Heart right ventricle (tissue), 16 donors: ENCODE measurements at regions not wholly inside any gene's neighbourhood (a gene's known extent, or its start where the extent isn't known, plus 50 kb on each side); places are given as distances from the start of the nearest gene placed in this dataset.
A peak's percentile ranks its signal among the peaks of the same experiment; 100 is the strongest.

Source experiments
- ATAC-seq, 8 donors: fragments of 200-7000 bp; cut with Tn5 transposase; one replicate each; pipeline ENCODE4 v1.9.1; 2020; ENCODE audit warnings: mild to moderate bottlenecking in 8 of 8, moderate library complexity in 8 of 8, moderate number of reproducible peaks in 1 of 8
- DNase-seq, 2 donors: peaks; one replicate each; pipeline ENCODE4 v3.0.0-alpha.2; 2020
- H3K27ac ChIP-seq, 10 donors: fragments of 200-600 bp; sonication (generic) in 2 of 10; one replicate each; pipeline versions ENCODE4 v1.5.0 to v1.8.0; 2020 to 2022; ENCODE audit warnings: mild to moderate bottlenecking in 3 of 10
- H3K27me3 ChIP-seq, 7 donors: fragments of 200-600 bp; one replicate each; pipeline ENCODE4 v1.8.0; 2021 to 2022; ENCODE audit warnings: mild to moderate bottlenecking in 2 of 7
- H3K36me3 ChIP-seq, 9 donors: fragments of 200-600 bp; sonication (generic) in 1 of 9; one replicate each; pipeline versions ENCODE4 v1.5.0 to v1.8.0; 2020 to 2022; ENCODE audit warnings: mild to moderate bottlenecking in 2 of 9
- H3K4me1 ChIP-seq, 9 donors: fragments of 200-600 bp; sonication (generic) in 1 of 9; one replicate each; pipeline versions ENCODE4 v1.5.0 to v1.8.0; 2020 to 2022; ENCODE audit warnings: mild to moderate bottlenecking in 4 of 9
- H3K4me3 ChIP-seq, 10 donors: fragments of 200-600 bp; sonication (generic) in 2 of 10; one replicate each; pipeline versions ENCODE4 v1.5.0 to v1.8.0; 2020 to 2022; ENCODE audit warnings: mild to moderate bottlenecking in 7 of 10, moderate library complexity in 2 of 10
- H3K9me3 ChIP-seq, 11 donors: fragments of 200-600 bp in 10 of 11; sonication (generic) in 2 of 11; one replicate each; pipeline versions ENCODE4 v1.5.0 to v1.8.0; 2013 to 2022; ENCODE audit warnings: mild to moderate bottlenecking in 2 of 11, control low read depth in 1 of 11, moderate library complexity in 1 of 11
- WGBS, 2 donors: extraction: QIAGEN DNeasy Blood & Tissue Kit; methylation state at CpG; one replicate each; pipeline ENCODE4 v1.1.7; 2013; ENCODE audit warnings: inconsistent platforms in 1 of 2; 5-methylcytosine and 5-hydroxymethylcytosine counted together
- intact Hi-C, 10 donors: fragments of 100-400 bp; cut with DNase I; formaldehyde crosslinking; loops; one replicate each; pipeline versions ENCODE4 v1.11.1 to v1.14.2; 2022
- TF ChIP-seq, protein P1 (sequence below), 9 donors: fragments of 200-600 bp; sonication (generic) in 2 of 9; IDR thresholded peaks; one replicate each; pipeline versions ENCODE4 v1.5.0 to v1.8.0; 2021 to 2022; ENCODE audit warnings: antibody characterized with exemption in 9 of 9, mild to moderate bottlenecking in 5 of 9, moderate library complexity in 1 of 9
- donor health status: Arrhythmogenic right ventricular cardiomyopathy.
- donor health status: ischemic (EF 13 %, LVEDD 7.1; RV severe dilation, severe dysfunction).
- donor health status: healthy with polysubstance abuse.
- donor health status: DM: no; HTN: yes; CAD: no.
- donor health status: DM: no; HTN: no; CAD: no.
- donor health status: ischemic (EF 25% LVEDD 6.9; RV normal size, moderate dysfunction).
- donor health status: ischemic (EF 25% LVEDD 5.7; RV mildly dilated, moderate dysfunction).
- donor health status: healthy.
- donor health status: DM: yes; HTN: yes; CAD: no.
- donor health status: Ischemic cardiomyopathy.
- donor health status: ischemic (EF 35%, LVEDD 5.7; RV mildly dilated, moderate dysfunction).
- donor health status: nonischemic (EF 11% LVEDD 7.7; RV severe dilation, severe dysfunction).
- donor health status: DM: yes; HTN: yes; CAD: no.
- donor health status: PGD.
- donor health status: ischemic (EF 29% LVEDD 5.4; RV normal size, mild dysfunction).
- donor health status: nonischemic (EF 23%, LVEDD 6.1; RV moderate dilation, normal function).

GRCh38 chr4:129189630-129190029, 93.7 kb downstream of the C4orf33 start:
- intact Hi-C loops: no loop called here
- TF ChIP-seq, protein P1, sequence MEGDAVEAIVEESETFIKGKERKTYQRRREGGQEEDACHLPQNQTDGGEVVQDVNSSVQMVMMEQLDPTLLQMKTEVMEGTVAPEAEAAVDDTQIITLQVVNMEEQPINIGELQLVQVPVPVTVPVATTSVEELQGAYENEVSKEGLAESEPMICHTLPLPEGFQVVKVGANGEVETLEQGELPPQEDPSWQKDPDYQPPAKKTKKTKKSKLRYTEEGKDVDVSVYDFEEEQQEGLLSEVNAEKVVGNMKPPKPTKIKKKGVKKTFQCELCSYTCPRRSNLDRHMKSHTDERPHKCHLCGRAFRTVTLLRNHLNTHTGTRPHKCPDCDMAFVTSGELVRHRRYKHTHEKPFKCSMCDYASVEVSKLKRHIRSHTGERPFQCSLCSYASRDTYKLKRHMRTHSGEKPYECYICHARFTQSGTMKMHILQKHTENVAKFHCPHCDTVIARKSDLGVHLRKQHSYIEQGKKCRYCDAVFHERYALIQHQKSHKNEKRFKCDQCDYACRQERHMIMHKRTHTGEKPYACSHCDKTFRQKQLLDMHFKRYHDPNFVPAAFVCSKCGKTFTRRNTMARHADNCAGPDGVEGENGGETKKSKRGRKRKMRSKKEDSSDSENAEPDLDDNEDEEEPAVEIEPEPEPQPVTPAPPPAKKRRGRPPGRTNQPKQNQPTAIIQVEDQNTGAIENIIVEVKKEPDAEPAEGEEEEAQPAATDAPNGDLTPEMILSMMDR (IDR thresholded peaks at IDR 0.05): no peak

GRCh38 chr4:129193357-129194100, 97.6 kb downstream of the C4orf33 start:
- no peaks in the 10 kb centered on the region for H3K36me3 ChIP-seq
- DNase-seq (no peak), ATAC-seq (no peak)
- no peaks in the 10 kb centered on the region for H3K27me3 ChIP-seq
- intact Hi-C loops: no loop called here
- TF ChIP-seq, protein P1 (IDR thresholded peaks at IDR 0.05): no peak
- H3K4me3 ChIP-seq: no peak overlapping the region
- no peak overlapping the region for H3K27ac ChIP-seq
- WGBS, 2 donors: 73 to 81% methylated on average over 3 of the region's 3 CpGs
- H3K9me3 ChIP-seq: no peaks in the 10 kb centered on the region
- H3K4me1 ChIP-seq: no peaks in the 10 kb centered on the region

More at GRCh38 chr4:129189630-129190029, 93.7 kb downstream of the C4orf33 start:
- DNase-seq (no peak), ATAC-seq (no peak)
- Histone ChIP-seq H3K9me3 (peaks cover 0 to 9% (median 0%) of the 10 kb centered on the region in 11 donors), H3K4me3 (no peak overlapping the region), H3K27me3 (no peaks in the 10 kb centered on the region), H3K27ac (no peak overlapping the region), H3K4me1 (no peaks in the 10 kb centered on the region), H3K36me3 (no peaks in the 10 kb centered on the region)
- 75 to 84% methylated on average over 4 of the region's 4 CpGs for WGBS, 2 donors

DNA sequence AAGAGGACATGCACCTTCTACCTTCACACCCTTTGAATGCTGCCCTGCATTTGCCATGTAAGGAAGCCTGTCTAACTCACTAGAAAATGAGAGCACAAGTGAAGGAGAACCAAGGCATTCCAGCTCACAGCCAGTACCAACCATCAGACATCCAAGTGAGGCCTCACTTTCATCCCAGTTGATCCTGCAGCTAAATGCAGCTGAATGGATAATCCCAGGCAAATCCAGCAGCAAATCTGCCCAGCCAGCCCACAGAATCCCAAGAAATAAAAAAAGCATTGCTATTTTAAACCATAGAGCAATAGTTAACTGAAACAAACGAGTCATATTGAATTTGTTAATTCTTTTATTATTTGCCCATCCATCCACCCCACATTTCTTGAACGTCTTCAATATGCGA, 112.5 kb downstream of the C4orf33 start:
- DNase-seq (no peak), ATAC-seq (no peak)
- no peak overlapping the region for H3K27ac ChIP-seq
- H3K9me3 ChIP-seq: no peaks in the 10 kb centered on the region
- no peaks in the 10 kb centered on the region for H3K36me3 ChIP-seq
- 80 to 86% methylated on average over 3 of the region's 3 CpGs for WGBS, 2 donors
- no peaks in the 10 kb centered on the region for H3K4me1 ChIP-seq
- H3K27me3 ChIP-seq: peaks cover 0 to 11% (median 0%) of the 10 kb centered on the region in 7 donors
- intact Hi-C loops: no loop called here
- TF ChIP-seq, protein P1 (IDR thresholded peaks at IDR 0.05): no peak
- H3K4me3 ChIP-seq: no peak overlapping the region

DNA sequence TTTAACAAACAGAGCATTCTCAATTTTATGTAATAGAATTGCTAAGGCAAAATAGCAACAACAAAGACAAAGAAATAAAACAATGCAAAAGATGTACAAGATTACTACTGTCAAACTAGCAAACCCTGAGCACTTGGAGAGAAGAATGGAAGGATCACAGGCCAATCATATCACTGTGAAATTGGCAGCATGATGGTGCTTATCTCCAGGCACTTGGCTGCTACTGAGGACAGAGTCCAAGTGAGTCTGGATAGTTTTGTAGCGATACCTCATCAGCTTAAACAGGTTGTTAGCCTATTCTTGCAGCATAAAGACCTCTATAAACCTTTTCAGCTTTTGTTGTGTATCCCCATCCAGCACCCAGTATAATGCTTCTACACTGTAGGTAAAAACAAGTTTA, 117.7 kb downstream of the C4orf33 start:
- ATAC-seq: peak; percentile 38 to 81 (median 58)
- WGBS, 2 donors: 45 to 52% methylated on average over 1 of the region's 1 CpG
- Histone ChIP-seq H3K4me3 (no peak overlapping the region), H3K27me3 (peaks cover 0 to 5% (median 0%) of the 10 kb centered on the region in 7 donors), H3K9me3 (no peaks in the 10 kb centered on the region), H3K4me1 (peaks cover 0 to 3% (median 0%) of the 10 kb centered on the region in 9 donors), H3K27ac (no peak overlapping the region), H3K36me3 (no peaks in the 10 kb centered on the region)
- TF ChIP-seq, protein P1 (IDR thresholded peaks at IDR 0.05): no peak
- DNase-seq: peak in 1 of 2 donors; percentile 6
- intact Hi-C loops: loop anchor here in 1 of 10 donors (10.0 kb wide), 1 partner anchor 431 kb away; no protein-coding TSS in a partner anchor
